GM21737 (cell line): ENCODE measurements at regions not wholly inside any gene's neighbourhood (a gene's known extent, or its start where the extent isn't known, plus 50 kb on each side); places are given as distances from the start of the nearest gene placed in this dataset.

ENCODE experiments used
- ATAC-seq: cut with Tn5 transposase; IDR thresholded peaks from one replicate; pipeline ENCODE4 v1.9.1; 2021; ENCODE audit warnings: mild to moderate bottlenecking, moderate library complexity; ENCODE audit not compliant: unreplicated experiment

DNA sequence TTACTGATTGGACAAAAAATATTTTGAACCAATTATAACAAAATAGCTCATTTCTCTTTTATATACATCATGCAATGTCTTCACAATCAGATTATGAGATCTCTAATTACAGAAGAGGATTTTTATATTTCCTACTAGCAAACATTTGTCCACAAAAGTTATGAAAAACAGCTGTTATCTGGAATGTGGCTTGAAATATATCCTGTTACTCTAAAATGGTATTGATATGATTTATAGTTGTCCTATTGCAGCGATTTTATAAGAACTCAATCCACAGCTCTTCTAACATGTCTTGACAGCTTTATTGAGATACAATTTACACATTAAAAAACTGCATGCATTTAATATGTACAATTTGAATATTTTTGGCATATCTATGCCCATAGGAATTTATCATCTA lies 779.9 kb upstream of the ACO1 start:
- ATAC-seq = no peak

- ATAC-seq = no peak
These were observed 779.3 kb upstream of the ACO1 start for GRCh38 chr9:31605164-31605563.

DNA sequence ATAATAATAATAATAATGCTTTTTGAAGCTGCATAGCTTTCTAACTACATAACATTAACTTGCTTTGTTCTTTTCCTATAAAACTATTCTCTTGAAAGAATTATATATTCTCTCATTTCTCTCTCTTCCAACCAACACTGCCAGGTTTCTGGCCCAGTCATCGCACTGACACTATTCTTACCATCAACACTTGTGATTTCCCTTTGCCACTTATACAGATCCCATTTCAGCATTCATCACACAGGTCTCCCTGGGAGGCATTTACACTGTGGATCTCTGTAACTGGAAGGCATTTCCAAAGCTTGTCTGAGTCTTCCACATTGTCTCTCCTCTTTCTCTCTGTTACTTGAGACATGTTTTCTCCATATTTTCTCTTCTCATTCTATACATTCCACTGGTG lies 777.8 kb upstream of the ACO1 start:
- no peak for ATAC-seq

- no peak for ATAC-seq
These were observed 776.0 kb upstream of the ACO1 start for GRCh38 chr9:31608416-31608815.

GRCh38 chr9:31608881-31609280 lies 775.6 kb upstream of the ACO1 start:
- no peak for ATAC-seq

- no peak for ATAC-seq
These were observed 772.0 kb upstream of the ACO1 start for GRCh38 chr9:31612336-31613030.

DNA sequence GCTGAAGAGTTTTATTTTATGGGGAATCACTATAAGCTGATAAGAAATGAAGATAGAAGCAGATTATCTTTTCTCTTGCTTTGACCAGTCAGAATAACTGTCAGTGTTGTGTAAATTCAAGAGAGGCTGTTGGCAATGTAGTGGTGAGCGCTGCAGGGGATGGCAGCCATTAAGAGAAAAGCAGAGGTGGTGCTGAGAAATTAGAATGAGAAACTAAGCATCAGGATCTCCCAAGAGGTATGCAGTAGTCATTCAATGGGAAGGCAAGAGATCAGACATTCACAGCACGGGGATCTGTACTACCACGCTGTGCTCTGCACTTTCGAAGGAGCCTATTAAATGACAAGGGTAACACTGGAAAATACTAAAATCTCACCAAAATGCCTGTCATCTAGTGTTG lies 768.5 kb upstream of the ACO1 start:
- no peak for ATAC-seq

DNA sequence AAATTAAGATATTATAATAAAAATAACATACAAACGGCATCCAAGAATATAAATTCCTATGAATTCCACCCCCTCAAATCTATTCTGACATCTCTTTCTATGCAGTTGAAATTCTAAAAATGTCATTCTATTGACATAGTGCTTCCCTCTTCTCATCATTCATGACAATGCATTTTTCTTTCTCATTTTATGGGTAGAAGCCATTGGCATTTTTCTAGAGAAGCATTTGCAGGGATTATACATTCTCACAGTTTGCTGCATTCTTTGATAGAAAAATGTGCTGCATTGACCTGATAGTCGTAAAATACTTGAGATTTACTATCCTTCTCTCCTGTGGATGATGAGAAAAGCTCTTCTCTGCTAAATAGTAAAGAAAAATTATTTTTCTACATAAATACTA lies 760.9 kb upstream of the ACO1 start:
- ATAC-seq = no peak

- no peak for ATAC-seq
These were observed 755.2 kb upstream of the ACO1 start for GRCh38 chr9:31629292-31629691.

DNA sequence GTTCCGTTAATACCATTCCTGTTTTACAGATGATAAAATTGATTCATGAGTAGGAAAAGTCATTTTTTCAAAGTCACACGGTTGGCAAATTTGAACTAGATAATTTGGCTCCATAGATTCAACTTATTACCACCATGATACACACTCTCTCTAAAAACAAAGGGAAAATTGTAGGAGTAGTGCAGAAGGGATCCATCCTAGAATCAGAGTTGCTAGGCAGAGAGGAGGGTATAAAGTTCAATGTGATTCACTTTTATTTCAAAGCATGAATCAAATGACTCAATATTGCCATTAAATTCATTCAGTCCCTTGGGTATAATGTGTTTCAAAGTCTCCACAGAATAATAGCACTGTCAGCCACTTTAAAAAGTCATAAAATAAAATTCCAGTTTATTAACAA lies 747.2 kb upstream of the ACO1 start:
- no peak for ATAC-seq

GRCh38 chr9:31637861-31638260 lies 746.6 kb upstream of the ACO1 start:
- ATAC-seq = no peak

- ATAC-seq = no peak
These were observed 745.0 kb upstream of the ACO1 start for GRCh38 chr9:31639451-31639850.

DNA sequence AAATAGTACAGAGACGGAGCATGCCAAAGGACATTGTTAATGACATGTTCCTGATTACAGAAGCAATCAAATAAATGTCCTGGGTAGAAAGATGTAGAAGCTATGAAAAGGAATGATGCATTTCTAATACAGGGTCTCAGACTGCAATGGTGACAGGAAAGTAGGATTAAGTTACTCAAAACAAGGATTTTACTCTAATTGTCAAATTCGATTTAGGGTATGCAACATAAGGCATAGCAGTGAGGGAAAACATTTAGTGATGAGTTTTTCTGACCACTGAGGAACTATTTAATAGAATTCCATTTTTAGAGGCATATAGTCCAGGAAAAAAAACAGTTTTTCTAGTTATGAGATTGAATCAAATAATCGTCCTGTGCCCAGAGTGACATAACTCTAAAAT lies 715.1 kb upstream of the ACO1 start:
- ATAC-seq = no peak

DNA sequence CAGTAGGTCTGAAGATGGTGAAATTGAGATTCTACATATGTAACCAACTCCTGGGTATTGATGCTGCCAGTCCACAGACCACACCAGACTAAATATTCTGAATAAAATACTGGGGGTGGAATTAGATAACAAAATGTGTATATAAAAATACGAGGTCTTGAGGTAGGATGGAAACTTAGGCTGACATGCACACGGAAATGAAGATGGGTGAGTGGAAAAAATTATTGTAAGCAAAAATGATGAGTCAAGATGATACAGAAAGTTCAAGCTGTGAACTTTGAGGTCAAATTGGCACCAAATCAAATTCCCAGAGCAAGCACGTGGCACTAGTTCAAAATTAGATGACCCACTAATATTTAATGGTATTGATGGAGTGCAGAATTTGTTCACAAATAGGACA lies 713.4 kb upstream of the ACO1 start:
- ATAC-seq = no peak

DNA sequence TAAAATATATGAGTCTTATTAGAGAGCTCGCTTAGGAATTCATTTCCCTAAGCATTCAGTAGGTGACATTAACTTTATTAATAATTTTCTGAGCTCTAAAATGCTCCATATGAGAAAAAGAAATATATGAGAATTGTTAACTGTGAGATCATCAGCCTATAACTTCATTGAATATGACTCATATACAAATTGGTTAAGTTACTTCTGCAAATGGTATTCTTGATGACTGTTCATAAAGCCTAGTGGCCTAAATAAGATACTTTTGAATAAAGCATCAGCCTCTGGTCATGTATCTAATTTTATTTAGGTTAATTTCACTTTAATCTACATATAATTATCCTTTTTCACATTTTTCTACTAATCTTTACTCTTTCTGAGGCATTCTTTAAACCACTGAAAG lies 710.2 kb upstream of the ACO1 start:
- no peak for ATAC-seq

- ATAC-seq = no peak
These were observed 707.0 kb upstream of the ACO1 start for GRCh38 chr9:31677415-31677814.

GRCh38 chr9:31677877-31678276 lies 706.6 kb upstream of the ACO1 start:
- ATAC-seq = no peak

GRCh38 chr9:31683116-31683515 lies 701.3 kb upstream of the ACO1 start:
- ATAC-seq = no peak

- ATAC-seq = no peak
These were observed 686.5 kb upstream of the ACO1 start for GRCh38 chr9:31697956-31698355.

DNA sequence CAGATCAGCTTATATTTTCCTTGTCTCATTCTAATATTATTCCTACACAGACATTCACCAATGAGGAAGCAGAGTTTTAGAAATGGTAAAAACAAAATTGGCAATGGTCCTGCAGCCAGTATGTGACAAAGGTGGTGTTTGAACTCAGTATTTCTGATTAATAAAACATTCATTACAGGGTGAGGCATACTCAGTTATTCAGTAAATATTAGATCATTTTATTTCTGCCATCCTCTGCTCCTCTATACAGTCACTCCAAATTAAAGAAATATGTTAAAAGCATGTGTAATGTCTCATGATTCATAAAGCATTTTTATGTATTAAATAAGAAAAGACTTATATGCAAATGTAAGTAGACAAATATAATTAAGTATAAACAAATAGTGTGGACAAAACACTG lies 684.6 kb upstream of the ACO1 start:
- no peak for ATAC-seq

- no peak for ATAC-seq
These were observed 684.0 kb upstream of the ACO1 start for GRCh38 chr9:31700252-31701045.

DNA sequence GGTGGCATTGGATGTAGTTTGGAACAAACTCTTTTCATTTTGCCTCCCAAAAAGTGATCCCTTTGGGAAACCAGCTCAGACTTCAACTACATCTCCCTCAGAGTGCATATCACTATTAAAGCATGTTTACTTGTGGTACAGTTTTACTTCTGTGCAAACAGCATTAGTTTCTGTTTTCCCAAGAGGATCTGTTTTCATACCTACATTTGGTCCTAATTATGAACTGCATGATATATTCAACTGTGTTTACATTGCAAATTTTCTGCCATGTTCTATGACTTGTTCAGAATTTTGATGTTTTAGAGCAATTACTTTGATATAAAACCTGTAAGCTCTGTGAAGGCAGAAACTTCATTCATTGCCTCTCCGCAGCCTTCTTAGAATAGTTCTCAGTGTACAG lies 681.5 kb upstream of the ACO1 start:
- no peak for ATAC-seq

GRCh38 chr9:31715250-31715649 lies 669.2 kb upstream of the ACO1 start:
- no peak for ATAC-seq
